ENCODE measurements at regions not wholly inside any gene's neighbourhood (a gene's known extent, or its start where the extent isn't known, plus 50 kb on each side); places are given as distances from the start of the nearest gene placed in this dataset.
"Not testable (repeated sequence)": the region's sequence is repeated elsewhere in the genome, so short reads cannot be mapped to it uniquely, and the experiment has no call there.

- Histone ChIP-seq H3K9me3 (no peaks in the 10 kb centered on the region), H3K4me3 (no peak overlapping the region), H3K4me1 (peaks cover 37% of the 10 kb centered on the region), H3K27me3 (no peaks in the 10 kb centered on the region), H3K27ac (peak overlapping the region; percentile 68), H3K36me3 (no peaks in the 10 kb centered on the region)
- intact Hi-C loops (cut with DNase I): no loop called here
- no peak for DNase-seq (ENCODE audit: extremely low spot score in 2 of 2)
- TF ChIP-seq POLR2A (IDR thresholded peaks at IDR 0.05): no peak
- no peak for TF ChIP-seq CTCF (IDR thresholded peaks at IDR 0.05)
- TF ChIP-seq POLR2AphosphoS5 (IDR thresholded peaks at IDR 0.05; ENCODE audit: insufficient read depth in 1 of 2, low read depth in 1 of 2): peak in 1 of 2 donors; percentile 66
These were observed 135.9 kb downstream of the TMEM30B start for GRCh38 chr14:61145034-61145902.

- intact Hi-C loops (cut with DNase I): not testable (repeated sequence)
These were observed 136.8 kb downstream of the TMEM30B start for GRCh38 chr14:61144117-61145033.

GRCh38 chr14:61140872-61141271 is 140.3 kb downstream of the TMEM30B start:
- Histone ChIP-seq H3K27me3 (no peaks in the 10 kb centered on the region), H3K4me3 (no peak overlapping the region), H3K27ac (no peak overlapping the region), H3K36me3 (no peaks in the 10 kb centered on the region), H3K9me3 (no peaks in the 10 kb centered on the region), H3K4me1 (peaks cover 12% of the 10 kb centered on the region)
- intact Hi-C loops (cut with DNase I): no loop called here
- no peak for DNase-seq (ENCODE audit: extremely low spot score in 2 of 2)
- TF ChIP-seq CTCF (IDR thresholded peaks at IDR 0.05) (no peak), POLR2A (IDR thresholded peaks at IDR 0.05) (no peak), POLR2AphosphoS5 (IDR thresholded peaks at IDR 0.05; ENCODE audit: insufficient read depth in 1 of 2, low read depth in 1 of 2) (no peak)

More at GRCh38 chr14:61144117-61145033, 136.8 kb downstream of the TMEM30B start:
- not testable (repeated sequence) for H3K27me3 ChIP-seq; DNase-seq (ENCODE audit: extremely low spot score in 2 of 2); H3K4me3 ChIP-seq; H3K36me3 ChIP-seq; H3K9me3 ChIP-seq
- Histone ChIP-seq H3K4me1 (peaks cover 37% of the 10 kb centered on the region), H3K27ac (peak overlapping the region; percentile 68)

GRCh38 chr14:61140271-61140670 is 140.9 kb downstream of the TMEM30B start:
- no peak for DNase-seq (ENCODE audit: extremely low spot score in 2 of 2)
- Histone ChIP-seq H3K9me3 (no peaks in the 10 kb centered on the region), H3K27ac (no peak overlapping the region), H3K4me1 (peaks cover 7% of the 10 kb centered on the region), H3K27me3 (no peaks in the 10 kb centered on the region), H3K36me3 (no peaks in the 10 kb centered on the region), H3K4me3 (no peak overlapping the region)
- intact Hi-C loops (cut with DNase I): no loop called here
- TF ChIP-seq POLR2A (IDR thresholded peaks at IDR 0.05) (no peak), CTCF (IDR thresholded peaks at IDR 0.05) (no peak), POLR2AphosphoS5 (IDR thresholded peaks at IDR 0.05; ENCODE audit: insufficient read depth in 1 of 2, low read depth in 1 of 2) (no peak)

GRCh38 chr14:61139006-61139599 is 142.0 kb downstream of the TMEM30B start:
- Histone ChIP-seq H3K4me1 (no peaks in the 10 kb centered on the region), H3K27ac (no peak overlapping the region), H3K9me3 (no peaks in the 10 kb centered on the region), H3K4me3 (no peak overlapping the region), H3K27me3 (no peaks in the 10 kb centered on the region), H3K36me3 (no peaks in the 10 kb centered on the region)
- no peak for DNase-seq (ENCODE audit: extremely low spot score in 2 of 2)
- no peak for TF ChIP-seq POLR2A (IDR thresholded peaks at IDR 0.05)
- no peak for TF ChIP-seq CTCF (IDR thresholded peaks at IDR 0.05)
- TF ChIP-seq POLR2AphosphoS5 (IDR thresholded peaks at IDR 0.05; ENCODE audit: insufficient read depth in 1 of 2, low read depth in 1 of 2): no peak
- intact Hi-C loops (cut with DNase I): no loop called here

Measured in vagina (tissue), 2 donors.